Kidney glomerular epithelial cell (primary cell): ENCODE measurements at regions not wholly inside any gene's neighbourhood (a gene's known extent, or its start where the extent isn't known, plus 50 kb on each side); places are given as distances from the start of the nearest gene placed in this dataset.

Experiments used
- DNase-seq: peaks from one replicate; lab custom pipeline; 2025; lab: John Stamatoyannopoulos, UW

DNA sequence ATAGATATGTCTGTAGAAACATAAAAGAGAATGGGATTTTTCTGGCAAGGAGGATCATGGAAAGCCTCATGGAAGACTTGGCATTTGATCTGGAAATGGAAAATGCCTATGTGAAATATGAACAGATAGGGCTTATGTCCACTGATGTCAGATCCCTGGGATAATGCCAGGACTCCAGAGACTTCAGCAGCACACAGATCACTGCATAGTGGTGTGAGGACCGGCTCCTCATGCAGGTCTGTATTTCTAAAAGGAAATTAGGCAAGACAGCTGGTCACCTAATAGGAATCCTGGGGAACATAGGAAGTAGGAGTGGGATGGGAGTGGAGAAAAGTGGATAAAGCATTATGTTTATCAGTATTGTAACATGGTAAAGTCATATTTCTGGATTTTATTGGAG is 56.8 kb upstream of the IPO9 start:
- DNase-seq = no peak

DNA sequence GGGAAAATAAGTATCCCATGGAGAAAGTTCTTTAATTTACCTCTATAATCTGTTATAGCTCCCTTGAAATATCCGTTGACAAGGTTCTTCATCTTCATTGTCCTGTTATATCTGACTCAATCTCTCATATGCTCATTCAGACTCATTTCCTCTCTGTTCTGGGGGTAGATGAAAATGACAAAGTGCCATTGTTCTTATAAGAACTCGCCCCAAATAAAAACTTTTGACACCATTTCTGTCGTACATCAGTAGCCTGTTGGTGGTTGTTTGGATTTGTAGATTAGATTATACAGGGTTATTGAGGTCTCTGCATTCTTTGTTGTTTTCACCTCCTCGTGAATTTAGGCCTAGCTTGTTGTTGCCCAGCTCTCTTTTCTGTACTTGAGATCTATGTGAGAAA is 55.2 kb upstream of the IPO9 start:
- DNase-seq = no peak

DNA sequence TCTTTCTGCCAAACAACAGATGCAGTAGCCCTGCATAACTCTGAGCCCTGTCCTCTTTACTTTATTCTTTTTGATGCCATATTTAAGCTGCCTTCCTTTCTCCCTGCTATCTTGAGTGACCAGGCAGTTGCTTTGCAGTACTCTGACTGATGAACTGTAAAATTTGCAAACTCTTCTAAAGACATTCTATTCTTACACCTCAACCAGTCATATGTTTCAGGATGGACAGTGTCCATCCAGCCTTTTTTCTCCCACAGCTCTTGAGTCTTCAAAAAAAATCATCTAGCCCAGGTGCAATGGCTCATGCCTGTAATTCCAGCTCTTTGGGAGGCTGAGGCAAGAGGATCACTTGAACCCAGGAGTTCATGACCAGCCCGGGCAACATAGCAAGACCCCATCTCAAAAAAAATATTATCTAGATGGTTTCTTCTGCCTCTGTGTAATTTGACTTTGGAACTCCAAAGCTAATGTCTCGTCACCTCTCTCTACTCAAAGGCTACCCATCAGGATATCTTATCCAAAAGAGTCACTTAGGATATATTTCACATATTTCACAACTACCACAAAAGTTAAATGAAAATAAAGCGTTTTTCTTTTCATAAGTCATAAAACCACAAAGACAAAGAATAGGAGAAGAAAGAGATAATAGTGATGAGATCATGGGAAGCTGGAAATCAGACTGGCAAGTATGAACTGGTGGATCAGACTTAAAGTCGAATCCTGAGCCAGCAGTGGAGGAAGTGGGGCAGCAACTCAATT is 54.6 kb upstream of the IPO9 start:
- peak; percentile 70 for DNase-seq

DNA sequence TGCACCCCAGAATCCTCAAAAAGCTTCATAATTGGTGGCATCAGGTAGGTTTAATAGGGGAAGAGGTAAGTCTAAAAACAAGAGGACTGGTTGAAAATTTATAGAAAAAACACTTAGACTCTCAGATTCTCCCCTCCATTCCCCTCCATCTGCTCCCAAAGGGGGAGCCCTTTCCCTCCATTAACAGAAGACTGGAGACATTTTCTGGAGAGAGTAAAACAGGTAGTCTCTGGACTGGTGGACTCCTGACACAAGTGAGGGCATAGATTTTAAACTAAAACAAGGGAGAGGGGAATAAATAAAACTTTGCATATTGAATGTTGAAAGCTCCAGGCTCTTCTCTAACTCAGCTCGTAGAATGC is 54.0 kb upstream of the IPO9 start:
- no peak for DNase-seq

DNA sequence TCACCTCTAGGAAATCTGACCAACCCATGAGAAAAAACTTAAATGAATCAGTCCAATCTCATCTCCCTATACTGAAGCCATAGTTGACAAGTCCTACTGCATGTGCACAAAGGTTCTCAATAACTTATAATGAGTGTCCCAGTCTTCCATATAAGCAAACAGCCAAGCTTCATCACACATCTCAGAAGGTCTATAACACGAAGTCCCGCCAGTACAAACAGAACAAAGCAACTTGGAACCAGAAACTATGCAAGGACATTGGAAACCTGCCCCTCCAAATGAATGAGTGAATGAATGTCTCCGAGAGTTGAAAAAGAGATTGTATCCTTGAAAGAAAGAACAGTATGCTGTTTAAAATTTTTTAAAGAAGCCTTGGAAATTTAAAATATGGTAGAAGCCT is 53.6 kb upstream of the IPO9 start:
- no peak for DNase-seq

DNA sequence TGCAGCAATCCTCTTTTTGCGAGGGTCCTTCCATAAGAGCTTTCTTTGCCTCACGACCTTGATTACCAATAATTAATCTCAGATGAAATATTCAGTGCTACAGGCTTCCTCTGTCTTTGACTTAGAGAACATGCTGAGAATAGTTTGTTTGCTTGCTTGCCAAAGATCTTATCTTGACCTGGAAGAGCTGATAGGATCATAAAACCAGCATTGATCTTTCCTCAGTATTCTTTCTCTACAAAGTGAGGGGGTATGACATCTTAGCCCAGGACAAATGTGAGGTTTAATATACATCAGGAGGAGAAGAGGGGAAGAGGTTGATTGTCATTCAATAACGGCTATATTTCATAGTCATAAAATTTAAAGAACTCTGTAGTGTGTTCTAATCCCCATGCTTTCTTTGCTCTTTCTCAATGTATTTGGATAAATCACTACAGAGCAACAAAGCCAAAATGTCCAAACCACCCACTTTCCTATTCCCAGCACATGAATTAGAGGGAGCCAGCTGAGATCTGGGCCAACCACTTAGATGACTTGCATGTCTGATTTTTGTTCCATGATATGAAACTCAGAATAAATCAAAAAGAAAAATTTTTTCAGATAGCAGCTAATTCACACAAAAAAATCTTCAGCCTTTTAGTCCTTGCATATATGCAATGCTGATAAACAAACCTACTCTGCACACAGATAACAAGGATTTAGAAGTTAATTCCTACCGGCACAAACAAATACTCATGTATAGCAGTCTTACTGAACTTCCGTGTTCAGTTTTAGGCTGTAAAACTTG is 50.5 kb upstream of the IPO9 start:
- no peak for DNase-seq
